PC-3 (cell line): ENCODE measurements at regions not wholly inside any gene's neighbourhood (a gene's known extent, or its start where the extent isn't known, plus 50 kb on each side); places are given as distances from the start of the nearest gene placed in this dataset.

Experiments
- ATAC-seq: fragments of 200-7000 bp; cut with Tn5 transposase; 2 replicates; pipeline ENCODE4 v1.9.1; 2020; ENCODE audit warnings: mild to moderate bottlenecking, moderate library complexity
- BruUV-seq: library from RNA; stranded (reverse); fragments of 400-500 nt; replicated peaks from 2 replicates; lab custom pipeline; 2021; lab: Mats Ljungman, UMichigan
- CTCF ChIA-PET: fragments of 300-600 bp; sonication (Branson Sonifier 250); formaldehyde crosslinking; loops from one replicate; lab custom pipeline; 2022; ENCODE audit warnings: antibody characterized with exemption; lab: Charles Lee
- POLR2A ChIA-PET: fragments of 300-600 bp; sonication (Branson Sonifier 250); formaldehyde crosslinking; loops from one replicate; lab custom pipeline; 2022; ENCODE audit warnings: antibody characterized with exemption; ENCODE audit not compliant: unreplicated experiment; lab: Charles Lee
- DNase-seq: peaks from one replicate; pipeline ENCODE4 v3.0.0-alpha.2; 2015
- H2AFZ ChIP-seq: fragments of 300-600 bp; sonication (generic); 2 replicates; pipeline ENCODE4 v1.6.0; 2016; ENCODE audit warnings: antibody characterized with exemption, low read length
- H3F3A ChIP-seq: fragments of 300-600 bp; sonication (generic); one replicate; pipeline ENCODE4 v1.6.0; 2017; ENCODE audit warnings: antibody characterized with exemption, low read length, control low read depth, mild to moderate bottlenecking; ENCODE audit not compliant: unreplicated experiment
- H3K27ac ChIP-seq: fragments of 300-600 bp; sonication (generic); 2 replicates; pipeline ENCODE4 v1.5.1; 2016; ENCODE audit warnings: mild to moderate bottlenecking, low read length
- H3K27me3 ChIP-seq: fragments of 300-600 bp; sonication (generic); 2 replicates; pipeline ENCODE4 v1.6.1; 2016; ENCODE audit warnings: low read length, mixed read lengths
- H3K36me3 ChIP-seq: fragments of 300-600 bp; sonication (generic); 2 replicates; pipeline ENCODE4 v1.6.1; 2016; ENCODE audit warnings: low read depth, mixed run types, low read length, mixed read lengths
- H3K4me1 ChIP-seq: fragments of 300-600 bp; sonication (generic); 2 replicates; pipeline ENCODE4 v1.5.1; 2016; ENCODE audit warnings: low read length; ENCODE audit not compliant: insufficient read depth
- H3K4me2 ChIP-seq: fragments of 300-600 bp; sonication (generic); 2 replicates; pipeline ENCODE4 v1.6.0; 2016; ENCODE audit warnings: low read length
- H3K4me3 ChIP-seq: fragments of 300-600 bp; sonication (generic); 2 replicates; pipeline ENCODE4 v1.5.1; 2016; ENCODE audit warnings: mild to moderate bottlenecking, low read length, mixed read lengths
- H3K79me2 ChIP-seq: fragments of 300-600 bp; sonication (generic); 2 replicates; pipeline ENCODE4 v1.6.1; 2017; ENCODE audit warnings: low read length, mixed read lengths
- H3K9ac ChIP-seq: fragments of 300-600 bp; sonication (generic); 2 replicates; pipeline ENCODE4 v1.6.0; 2016; ENCODE audit warnings: mild to moderate bottlenecking, low read length
- H3K9me2 ChIP-seq: fragments of 300-600 bp; sonication (generic); replicated peaks from 2 replicates; pipeline ENCODE4 v1.6.1; 2016; ENCODE audit warnings: mixed run types, low read length, mixed read lengths
- H3K9me3 ChIP-seq: fragments of 300-600 bp; sonication (generic); 2 replicates; pipeline ENCODE4 v1.6.1; 2016; ENCODE audit warnings: low read length, mixed read lengths
- H4K20me1 ChIP-seq: fragments of 300-600 bp; sonication (generic); 2 replicates; pipeline ENCODE4 v1.6.1; 2016; ENCODE audit warnings: low read length, mixed read lengths
- EZH2 ChIP-seq: fragments of 300-600 bp; sonication (generic); IDR thresholded peaks from one replicate; pipeline ENCODE4 v1.6.1; 2017; ENCODE audit warnings: antibody characterized with exemption, mild to moderate bottlenecking, low read length; ENCODE audit not compliant: unreplicated experiment
- EZH2phosphoT487 ChIP-seq: fragments of 300-600 bp; sonication (generic); IDR thresholded peaks from 2 replicates; pipeline ENCODE4 v1.6.1; 2018; ENCODE audit warnings: mild to moderate bottlenecking, antibody characterized with exemption, low read length, borderline replicate concordance
- intact Hi-C: fragments of 100-400 bp; cut with micrococcal nuclease; formaldehyde crosslinking; loops from 2 replicates; pipeline ENCODE4 v1.9.0; 2023
- TF ChIP-seq, protein P1 (sequence below): fragments of 300-600 bp; sonication (generic); conservative IDR thresholded peaks from 2 replicates; pipeline ENCODE4 v1.5.1; 2017; ENCODE audit warnings: antibody characterized with exemption, low read depth, mild to moderate bottlenecking, low read length

DNA sequence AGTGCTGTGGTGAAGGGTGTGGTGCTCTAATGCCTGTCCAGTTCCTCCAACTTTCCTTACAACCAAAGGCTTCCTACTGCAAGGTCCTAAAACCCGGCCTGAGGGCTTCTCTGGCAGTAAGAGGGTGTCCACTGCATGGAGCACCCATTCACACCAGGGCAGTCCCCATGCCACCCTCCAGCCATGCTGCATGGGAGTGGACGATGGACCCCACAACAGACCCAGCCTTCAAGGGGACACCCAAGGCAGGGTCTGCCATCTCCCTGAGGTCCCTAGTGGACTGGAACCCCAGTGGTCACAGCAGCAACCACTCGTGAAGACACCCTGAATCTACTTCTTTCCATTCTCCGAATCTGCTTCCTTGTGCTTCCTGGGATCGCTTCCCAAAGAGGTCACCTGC lies 117.6 kb upstream of the SOX1 start:
- no peak overlapping the region for H3K27ac ChIP-seq
- H3K4me1 ChIP-seq = no peaks in the 10 kb centered on the region
- no peak overlapping the region for H3K4me3 ChIP-seq
- DNase-seq (no peak), ATAC-seq (no peak)
- H3K27me3 ChIP-seq = peaks cover 27% of the 10 kb centered on the region
- intact Hi-C loops = no loop called here
- no TSS peak for BruUV-seq
- H4K20me1 ChIP-seq = no peaks in the 10 kb centered on the region
- no peaks in the 10 kb centered on the region for H3K36me3 ChIP-seq
- TF ChIP-seq, protein P1, sequence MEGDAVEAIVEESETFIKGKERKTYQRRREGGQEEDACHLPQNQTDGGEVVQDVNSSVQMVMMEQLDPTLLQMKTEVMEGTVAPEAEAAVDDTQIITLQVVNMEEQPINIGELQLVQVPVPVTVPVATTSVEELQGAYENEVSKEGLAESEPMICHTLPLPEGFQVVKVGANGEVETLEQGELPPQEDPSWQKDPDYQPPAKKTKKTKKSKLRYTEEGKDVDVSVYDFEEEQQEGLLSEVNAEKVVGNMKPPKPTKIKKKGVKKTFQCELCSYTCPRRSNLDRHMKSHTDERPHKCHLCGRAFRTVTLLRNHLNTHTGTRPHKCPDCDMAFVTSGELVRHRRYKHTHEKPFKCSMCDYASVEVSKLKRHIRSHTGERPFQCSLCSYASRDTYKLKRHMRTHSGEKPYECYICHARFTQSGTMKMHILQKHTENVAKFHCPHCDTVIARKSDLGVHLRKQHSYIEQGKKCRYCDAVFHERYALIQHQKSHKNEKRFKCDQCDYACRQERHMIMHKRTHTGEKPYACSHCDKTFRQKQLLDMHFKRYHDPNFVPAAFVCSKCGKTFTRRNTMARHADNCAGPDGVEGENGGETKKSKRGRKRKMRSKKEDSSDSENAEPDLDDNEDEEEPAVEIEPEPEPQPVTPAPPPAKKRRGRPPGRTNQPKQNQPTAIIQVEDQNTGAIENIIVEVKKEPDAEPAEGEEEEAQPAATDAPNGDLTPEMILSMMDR = no peak
- POLR2A ChIA-PET = no interaction called here
- CTCF ChIA-PET = no interaction called here
- H3K4me2 ChIP-seq = no peak overlapping the region
- no peak overlapping the region for H2AFZ ChIP-seq
- H3F3A ChIP-seq = no peaks in the 10 kb centered on the region
- no peaks in the 10 kb centered on the region for H3K9me3 ChIP-seq
- H3K79me2 ChIP-seq = no peaks in the 10 kb centered on the region
- H3K9me2 ChIP-seq = no peaks in the 10 kb centered on the region
- no peak overlapping the region for H3K9ac ChIP-seq

DNA sequence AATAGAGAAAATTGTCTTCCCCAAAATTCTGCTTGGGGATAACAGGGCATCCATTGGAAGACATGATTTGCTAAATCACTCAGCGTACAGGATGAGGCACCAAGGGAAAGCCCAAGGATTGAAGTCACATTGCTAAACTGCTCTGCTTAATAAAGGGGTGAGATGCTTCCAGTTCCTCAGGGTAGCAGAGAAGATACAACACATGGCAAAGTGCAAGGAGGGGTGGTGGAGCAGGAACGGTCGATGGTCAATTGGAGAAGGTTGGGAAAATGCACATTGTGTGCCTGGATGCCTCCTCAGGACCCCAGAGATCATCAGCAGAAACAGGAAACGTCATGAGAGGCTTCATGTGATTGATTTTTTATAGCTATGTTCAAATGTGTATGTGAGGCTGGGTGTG lies 116.3 kb upstream of the SOX1 start:
- Histone ChIP-seq H3F3A (no peaks in the 10 kb centered on the region), H3K9ac (no peak overlapping the region), H3K9me2 (no peaks in the 10 kb centered on the region), H3K79me2 (no peaks in the 10 kb centered on the region), H3K4me3 (no peak overlapping the region), H3K27me3 (peaks cover 25% of the 10 kb centered on the region), H3K4me2 (no peak overlapping the region), H2AFZ (no peak overlapping the region), H4K20me1 (no peaks in the 10 kb centered on the region), H3K4me1 (no peaks in the 10 kb centered on the region), H3K9me3 (no peaks in the 10 kb centered on the region), H3K27ac (no peak overlapping the region), H3K36me3 (no peaks in the 10 kb centered on the region)
- CTCF ChIA-PET = no interaction called here
- BruUV-seq = no TSS peak
- no peak for ATAC-seq
- intact Hi-C loops = no loop called here
- DNase-seq = no peak
- no peak for TF ChIP-seq EZH2phosphoT487
- TF ChIP-seq, protein P1 = no peak
- TF ChIP-seq EZH2 = no peak
- POLR2A ChIA-PET = no interaction called here

DNA sequence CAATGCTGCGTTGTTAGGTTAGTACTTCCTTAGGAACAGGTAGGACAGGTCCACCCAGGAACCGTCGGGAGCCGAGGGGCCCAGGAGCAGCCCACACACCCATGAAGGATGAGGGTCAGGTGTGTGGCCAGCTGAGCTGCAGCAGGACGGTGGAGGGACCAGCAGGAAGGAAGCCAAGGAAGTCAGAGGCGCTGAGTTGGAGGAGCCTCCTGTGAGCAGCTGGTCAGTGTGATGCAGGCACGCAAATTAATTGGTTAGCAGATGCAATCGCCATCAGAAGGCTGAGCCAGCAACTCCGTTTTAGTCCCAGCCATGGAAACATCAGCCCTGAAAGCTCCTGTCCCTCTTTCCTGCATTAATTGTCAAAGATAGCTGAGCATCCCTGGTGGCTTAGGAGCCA lies 114.9 kb upstream of the SOX1 start:
- H3K4me1 ChIP-seq = no peaks in the 10 kb centered on the region
- H3F3A ChIP-seq = no peaks in the 10 kb centered on the region
- H3K4me2 ChIP-seq = no peak overlapping the region
- no peak overlapping the region for H2AFZ ChIP-seq
- H3K36me3 ChIP-seq = no peaks in the 10 kb centered on the region
- H3K4me3 ChIP-seq = no peak overlapping the region
- intact Hi-C loops = no loop called here
- H3K9ac ChIP-seq = no peak overlapping the region
- POLR2A ChIA-PET = no interaction called here
- TF ChIP-seq, protein P1 = no peak
- TF ChIP-seq EZH2phosphoT487 = no peak
- no peak for TF ChIP-seq EZH2
- peaks cover 16% of the 10 kb centered on the region for H3K27me3 ChIP-seq
- no peak overlapping the region for H3K27ac ChIP-seq
- no peaks in the 10 kb centered on the region for H3K9me2 ChIP-seq
- CTCF ChIA-PET = no interaction called here
- H4K20me1 ChIP-seq = no peaks in the 10 kb centered on the region
- BruUV-seq = no TSS peak
- DNase-seq (no peak), ATAC-seq (no peak)
- no peaks in the 10 kb centered on the region for H3K79me2 ChIP-seq
- no peaks in the 10 kb centered on the region for H3K9me3 ChIP-seq
